ENCODE measurements at regions not wholly inside any gene's neighbourhood (a gene's known extent, or its start where the extent isn't known, plus 50 kb on each side); places are given as distances from the start of the nearest gene placed in this dataset.
A peak's percentile ranks its signal among the peaks of the same experiment; 100 is the strongest.

DNA sequence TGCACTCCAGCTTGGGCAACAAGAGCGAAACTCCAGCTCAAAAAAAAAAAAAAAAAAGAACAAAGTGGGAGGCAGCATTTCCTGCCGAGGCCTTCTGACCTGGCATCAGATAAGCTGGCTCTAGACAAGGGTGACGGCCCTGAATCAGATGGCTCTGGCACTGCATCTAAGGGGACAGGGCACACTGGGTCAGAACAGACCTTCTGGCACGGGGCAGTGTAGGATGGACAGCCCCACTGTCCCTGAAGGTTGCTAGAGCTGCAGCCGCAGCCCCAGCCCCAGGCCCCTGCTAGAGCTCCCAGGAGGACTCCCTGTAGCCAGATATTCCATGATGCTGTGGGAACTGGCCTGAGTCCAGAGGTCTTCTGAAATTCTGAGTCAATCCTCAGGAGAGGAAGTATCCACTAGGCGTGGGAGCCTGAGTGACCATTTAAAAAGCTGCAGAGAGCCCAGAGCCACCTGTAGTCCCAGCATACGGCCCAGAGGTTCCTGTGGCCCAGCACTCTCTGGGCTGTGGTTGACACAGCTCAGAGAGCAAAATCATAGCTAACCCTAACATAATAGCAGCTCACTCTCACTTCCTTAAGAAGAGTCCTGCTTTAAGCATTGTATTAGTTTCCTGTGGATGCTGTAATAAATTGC, 69.2 kb upstream of the MFGE8 start:
- DNase-seq (ENCODE audit: low read depth in 1 of 2, low spot score in 1 of 2) (peak; percentile 72 to 86), FAIRE-seq (no peak), ATAC-seq (peak; percentile 78 to 89)
- POLR2A ChIA-PET: interaction anchor here (0.6 to 2.5 kb wide), 18 partner anchors 9 to 962 kb away, joined by 3 to 40 read pairs (median 4); partner anchors contain the start of genes ABHD2 and MFGE8
- CTCF ChIA-PET: interaction anchor here (0.7 to 2.5 kb wide), 12 partner anchors 11 to 87 kb away, joined by 3 to 28 read pairs (median 4); partner anchors contain the start of gene HAPLN3
- Histone ChIP-seq H3K9me3 (no peaks in the 10 kb centered on the region), H3K4me1 (peaks cover 57% of the 10 kb centered on the region), H3K27ac (peak overlapping the region; percentile 87 to 89), H3K4me2 (peak overlapping the region; percentile 72), H3K4me3 (no peak overlapping the region)
- WGBS (ENCODE audit: missing lambda C conversion rate): 8% methylated on average over 7 of the region's 7 CpGs
- TF ChIP-seq, protein P1, sequence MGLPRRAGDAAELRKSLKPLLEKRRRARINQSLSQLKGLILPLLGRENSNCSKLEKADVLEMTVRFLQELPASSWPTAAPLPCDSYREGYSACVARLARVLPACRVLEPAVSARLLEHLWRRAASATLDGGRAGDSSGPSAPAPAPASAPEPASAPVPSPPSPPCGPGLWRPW (IDR thresholded peaks at IDR 0.05): no peak
- no peak for TF ChIP-seq MYC (IDR thresholded peaks at IDR 0.05; ENCODE audit: borderline replicate concordance, low read length)
- TF ChIP-seq RAD21 (conservative IDR thresholded peaks at IDR 0.05 in 1 of 2, IDR thresholded peaks at IDR 0.05 in 1 of 2): no peak; a peak in 2 of 5 replicates
- no peak for TF ChIP-seq RARB (CRISPR knock-in tag; IDR thresholded peaks at IDR 0.05)
- TF ChIP-seq MAFK (IDR thresholded peaks at IDR 0.05; ENCODE audit: partially characterized antibody): no peak
- TF ChIP-seq, protein P2, sequence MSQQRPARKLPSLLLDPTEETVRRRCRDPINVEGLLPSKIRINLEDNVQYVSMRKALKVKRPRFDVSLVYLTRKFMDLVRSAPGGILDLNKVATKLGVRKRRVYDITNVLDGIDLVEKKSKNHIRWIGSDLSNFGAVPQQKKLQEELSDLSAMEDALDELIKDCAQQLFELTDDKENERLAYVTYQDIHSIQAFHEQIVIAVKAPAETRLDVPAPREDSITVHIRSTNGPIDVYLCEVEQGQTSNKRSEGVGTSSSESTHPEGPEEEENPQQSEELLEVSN (IDR thresholded peaks at IDR 0.05; ENCODE audit: borderline replicate concordance, low read depth): 0 out of 2 replicates have a peak, but pooled peaks have one; percentile 27
- TF ChIP-seq, protein P3, sequence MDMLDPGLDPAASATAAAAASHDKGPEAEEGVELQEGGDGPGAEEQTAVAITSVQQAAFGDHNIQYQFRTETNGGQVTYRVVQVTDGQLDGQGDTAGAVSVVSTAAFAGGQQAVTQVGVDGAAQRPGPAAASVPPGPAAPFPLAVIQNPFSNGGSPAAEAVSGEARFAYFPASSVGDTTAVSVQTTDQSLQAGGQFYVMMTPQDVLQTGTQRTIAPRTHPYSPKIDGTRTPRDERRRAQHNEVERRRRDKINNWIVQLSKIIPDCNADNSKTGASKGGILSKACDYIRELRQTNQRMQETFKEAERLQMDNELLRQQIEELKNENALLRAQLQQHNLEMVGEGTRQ (IDR thresholded peaks at IDR 0.05): no peak
- TF ChIP-seq, protein P4, sequence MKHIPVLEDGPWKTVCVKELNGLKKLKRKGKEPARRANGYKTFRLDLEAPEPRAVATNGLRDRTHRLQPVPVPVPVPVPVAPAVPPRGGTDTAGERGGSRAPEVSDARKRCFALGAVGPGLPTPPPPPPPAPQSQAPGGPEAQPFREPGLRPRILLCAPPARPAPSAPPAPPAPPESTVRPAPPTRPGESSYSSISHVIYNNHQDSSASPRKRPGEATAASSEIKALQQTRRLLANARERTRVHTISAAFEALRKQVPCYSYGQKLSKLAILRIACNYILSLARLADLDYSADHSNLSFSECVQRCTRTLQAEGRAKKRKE (CRISPR knock-in tag; IDR thresholded peaks at IDR 0.05; ENCODE audit: low read depth): no peak
- TF ChIP-seq RNF2 (IDR thresholded peaks at IDR 0.05; ENCODE audit: borderline replicate concordance, low read depth): no peak
- no peak for TF ChIP-seq PHF8 (IDR thresholded peaks at IDR 0.05; ENCODE audit: borderline replicate concordance, low read depth)
- TF ChIP-seq, protein P5, sequence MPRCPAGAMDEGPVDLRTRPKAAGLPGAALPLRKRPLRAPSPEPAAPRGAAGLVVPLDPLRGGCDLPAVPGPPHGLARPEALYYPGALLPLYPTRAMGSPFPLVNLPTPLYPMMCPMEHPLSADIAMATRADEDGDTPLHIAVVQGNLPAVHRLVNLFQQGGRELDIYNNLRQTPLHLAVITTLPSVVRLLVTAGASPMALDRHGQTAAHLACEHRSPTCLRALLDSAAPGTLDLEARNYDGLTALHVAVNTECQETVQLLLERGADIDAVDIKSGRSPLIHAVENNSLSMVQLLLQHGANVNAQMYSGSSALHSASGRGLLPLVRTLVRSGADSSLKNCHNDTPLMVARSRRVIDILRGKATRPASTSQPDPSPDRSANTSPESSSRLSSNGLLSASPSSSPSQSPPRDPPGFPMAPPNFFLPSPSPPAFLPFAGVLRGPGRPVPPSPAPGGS (IDR thresholded peaks at IDR 0.05): no peak; the same call in 2 of the 3 replicates
- TF ChIP-seq HOXB13 (CRISPR knock-in tag; IDR thresholded peaks at IDR 0.05; ENCODE audit: low read depth): no peak; the same call in 1 of the 2 replicates
- TF ChIP-seq, protein P6, sequence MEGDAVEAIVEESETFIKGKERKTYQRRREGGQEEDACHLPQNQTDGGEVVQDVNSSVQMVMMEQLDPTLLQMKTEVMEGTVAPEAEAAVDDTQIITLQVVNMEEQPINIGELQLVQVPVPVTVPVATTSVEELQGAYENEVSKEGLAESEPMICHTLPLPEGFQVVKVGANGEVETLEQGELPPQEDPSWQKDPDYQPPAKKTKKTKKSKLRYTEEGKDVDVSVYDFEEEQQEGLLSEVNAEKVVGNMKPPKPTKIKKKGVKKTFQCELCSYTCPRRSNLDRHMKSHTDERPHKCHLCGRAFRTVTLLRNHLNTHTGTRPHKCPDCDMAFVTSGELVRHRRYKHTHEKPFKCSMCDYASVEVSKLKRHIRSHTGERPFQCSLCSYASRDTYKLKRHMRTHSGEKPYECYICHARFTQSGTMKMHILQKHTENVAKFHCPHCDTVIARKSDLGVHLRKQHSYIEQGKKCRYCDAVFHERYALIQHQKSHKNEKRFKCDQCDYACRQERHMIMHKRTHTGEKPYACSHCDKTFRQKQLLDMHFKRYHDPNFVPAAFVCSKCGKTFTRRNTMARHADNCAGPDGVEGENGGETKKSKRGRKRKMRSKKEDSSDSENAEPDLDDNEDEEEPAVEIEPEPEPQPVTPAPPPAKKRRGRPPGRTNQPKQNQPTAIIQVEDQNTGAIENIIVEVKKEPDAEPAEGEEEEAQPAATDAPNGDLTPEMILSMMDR (IDR thresholded peaks at IDR 0.05): no peak
- no peak for TF ChIP-seq POLR2AphosphoS2 (conservative IDR thresholded peaks at IDR 0.05; ENCODE audit: low read length)
- TF ChIP-seq NR3C1 (IDR thresholded peaks at IDR 0.05): no peak
- TF ChIP-seq, protein P7, sequence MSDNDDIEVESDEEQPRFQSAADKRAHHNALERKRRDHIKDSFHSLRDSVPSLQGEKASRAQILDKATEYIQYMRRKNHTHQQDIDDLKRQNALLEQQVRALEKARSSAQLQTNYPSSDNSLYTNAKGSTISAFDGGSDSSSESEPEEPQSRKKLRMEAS (IDR thresholded peaks at IDR 0.05): no peak; the same call in 1 of the 2 replicates
- no peak for TF ChIP-seq RCOR1 (IDR thresholded peaks at IDR 0.05; ENCODE audit: low read depth, low read length)
- TF ChIP-seq RFX5 (IDR thresholded peaks at IDR 0.05): no peak
- TF ChIP-seq KDM5A (IDR thresholded peaks at IDR 0.05): no peak
- peak; percentile 54; the same call in 1 of the 2 replicates for TF ChIP-seq JUNB (IDR thresholded peaks at IDR 0.05)
- no peak for TF ChIP-seq CBX2 (IDR thresholded peaks at IDR 0.05; ENCODE audit: borderline replicate concordance, low read depth)
- TF ChIP-seq HEYL (CRISPR knock-in tag; IDR thresholded peaks at IDR 0.05): no peak
- no peak for TF ChIP-seq EHMT2 (IDR thresholded peaks at IDR 0.05; ENCODE audit: low read depth)
- TF ChIP-seq, protein P8, sequence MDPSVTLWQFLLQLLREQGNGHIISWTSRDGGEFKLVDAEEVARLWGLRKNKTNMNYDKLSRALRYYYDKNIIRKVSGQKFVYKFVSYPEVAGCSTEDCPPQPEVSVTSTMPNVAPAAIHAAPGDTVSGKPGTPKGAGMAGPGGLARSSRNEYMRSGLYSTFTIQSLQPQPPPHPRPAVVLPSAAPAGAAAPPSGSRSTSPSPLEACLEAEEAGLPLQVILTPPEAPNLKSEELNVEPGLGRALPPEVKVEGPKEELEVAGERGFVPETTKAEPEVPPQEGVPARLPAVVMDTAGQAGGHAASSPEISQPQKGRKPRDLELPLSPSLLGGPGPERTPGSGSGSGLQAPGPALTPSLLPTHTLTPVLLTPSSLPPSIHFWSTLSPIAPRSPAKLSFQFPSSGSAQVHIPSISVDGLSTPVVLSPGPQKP (IDR thresholded peaks at IDR 0.05; ENCODE audit: low read depth, low read length): no peak
- no peak for TF ChIP-seq FOXS1 (CRISPR knock-in tag; IDR thresholded peaks at IDR 0.05)
- no peak for TF ChIP-seq ZSCAN20 (CRISPR knock-in tag; IDR thresholded peaks at IDR 0.05)
- no peak for TF ChIP-seq NPAS2 (CRISPR knock-in tag; IDR thresholded peaks at IDR 0.05; ENCODE audit: borderline replicate concordance)
- TF ChIP-seq FOSB (CRISPR knock-in tag; IDR thresholded peaks at IDR 0.05): no peak
- no peak for TF ChIP-seq KDM1A (IDR thresholded peaks at IDR 0.05; ENCODE audit: low read depth)
- no peak for TF ChIP-seq SMC3 (IDR thresholded peaks at IDR 0.05)
